22Rv1 (cell line): ENCODE measurements at regions not wholly inside any gene's neighbourhood (a gene's known extent, or its start where the extent isn't known, plus 50 kb on each side); places are given as distances from the start of the nearest gene placed in this dataset.

Source experiments
- ZFX ChIP-seq: fragments of 450-650 bp; IDR thresholded peaks from 2 replicates; pipeline ENCODE4 v1.6.1; 2017; ENCODE audit warnings: antibody characterized with exemption, borderline replicate concordance
- TF ChIP-seq, protein P1 (sequence below): fragments of 450-650 bp; IDR thresholded peaks from 2 replicates; pipeline ENCODE4 v1.5.1; 2017; ENCODE audit warnings: mild to moderate bottlenecking

DNA sequence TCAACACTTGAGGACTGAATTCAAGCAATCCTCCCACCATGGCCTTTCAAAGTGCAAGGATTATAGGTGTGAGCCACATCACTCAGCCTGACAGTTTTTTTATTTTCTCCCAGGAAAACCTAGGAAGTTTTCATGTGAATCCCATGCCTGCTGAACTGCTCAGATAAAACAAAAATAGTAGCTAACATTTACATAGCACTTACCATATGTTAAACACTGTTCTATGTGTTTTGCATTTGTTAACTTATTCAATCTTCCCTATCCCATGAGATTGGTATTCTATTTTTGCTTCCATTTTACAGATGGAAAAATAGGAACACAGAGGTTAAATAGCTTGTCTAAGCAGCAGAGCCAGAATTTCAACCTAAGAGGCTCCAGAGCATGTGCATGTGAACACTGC, 157.4 kb upstream of the KCTD1 start:
- TF ChIP-seq, protein P1, sequence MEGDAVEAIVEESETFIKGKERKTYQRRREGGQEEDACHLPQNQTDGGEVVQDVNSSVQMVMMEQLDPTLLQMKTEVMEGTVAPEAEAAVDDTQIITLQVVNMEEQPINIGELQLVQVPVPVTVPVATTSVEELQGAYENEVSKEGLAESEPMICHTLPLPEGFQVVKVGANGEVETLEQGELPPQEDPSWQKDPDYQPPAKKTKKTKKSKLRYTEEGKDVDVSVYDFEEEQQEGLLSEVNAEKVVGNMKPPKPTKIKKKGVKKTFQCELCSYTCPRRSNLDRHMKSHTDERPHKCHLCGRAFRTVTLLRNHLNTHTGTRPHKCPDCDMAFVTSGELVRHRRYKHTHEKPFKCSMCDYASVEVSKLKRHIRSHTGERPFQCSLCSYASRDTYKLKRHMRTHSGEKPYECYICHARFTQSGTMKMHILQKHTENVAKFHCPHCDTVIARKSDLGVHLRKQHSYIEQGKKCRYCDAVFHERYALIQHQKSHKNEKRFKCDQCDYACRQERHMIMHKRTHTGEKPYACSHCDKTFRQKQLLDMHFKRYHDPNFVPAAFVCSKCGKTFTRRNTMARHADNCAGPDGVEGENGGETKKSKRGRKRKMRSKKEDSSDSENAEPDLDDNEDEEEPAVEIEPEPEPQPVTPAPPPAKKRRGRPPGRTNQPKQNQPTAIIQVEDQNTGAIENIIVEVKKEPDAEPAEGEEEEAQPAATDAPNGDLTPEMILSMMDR, result no peak
- no peak for TF ChIP-seq ZFX
